ENCODE measurements at regions not wholly inside any gene's neighbourhood (a gene's known extent, or its start where the extent isn't known, plus 50 kb on each side); places are given as distances from the start of the nearest gene placed in this dataset.
A peak's percentile ranks its signal among the peaks of the same experiment; 100 is the strongest.
"Not testable (repeated sequence)": the region's sequence is repeated elsewhere in the genome, so short reads cannot be mapped to it uniquely, and the experiment has no call there.

GRCh38 chr4:27119239-27119638 is 258.6 kb downstream of the STIM2 start:
- Histone ChIP-seq H3K9me3 (no peaks in the 10 kb centered on the region), H3K27me3 (no peaks in the 10 kb centered on the region), H3K4me3 (no peak overlapping the region), H3K27ac (no peak overlapping the region), H3K36me3 (no peaks in the 10 kb centered on the region), H3K4me1 (no peaks in the 10 kb centered on the region)
- intact Hi-C loops (cut with DNase I; ENCODE audit: low total_unique reads): no loop called here
- no peak for TF ChIP-seq CTCF (IDR thresholded peaks at IDR 0.05)
- TF ChIP-seq POLR2AphosphoS5 (IDR thresholded peaks at IDR 0.05): no peak
- no peak for TF ChIP-seq EP300 (IDR thresholded peaks at IDR 0.05)
- TF ChIP-seq POLR2A (IDR thresholded peaks at IDR 0.05): no peak
- WGBS, 5 donors: 84 to 90% (median 86%) methylated on average over 5 of the region's 5 CpGs
- DNase-seq: no peak

- no peaks in the 10 kb centered on the region for H3K9me3 ChIP-seq
- intact Hi-C loops (cut with DNase I; ENCODE audit: low total_unique reads): no loop called here
- no peak for TF ChIP-seq EP300 (IDR thresholded peaks at IDR 0.05)
- TF ChIP-seq CTCF (IDR thresholded peaks at IDR 0.05): no peak
- TF ChIP-seq POLR2A (IDR thresholded peaks at IDR 0.05): no peak
- TF ChIP-seq POLR2AphosphoS5 (IDR thresholded peaks at IDR 0.05): no peak
- DNase-seq: no peak
- H3K4me1 ChIP-seq: no peaks in the 10 kb centered on the region
- no peaks in the 10 kb centered on the region for H3K27me3 ChIP-seq
- WGBS, 5 donors: 78 to 87% (median 79%) methylated on average over 5 of the region's 5 CpGs
- no peak overlapping the region for H3K4me3 ChIP-seq
- no peak overlapping the region for H3K27ac ChIP-seq
- no peaks in the 10 kb centered on the region for H3K36me3 ChIP-seq
These were observed 261.2 kb downstream of the STIM2 start for GRCh38 chr4:27121830-27122229.

- WGBS, 5 donors: 24 to 51% (median 47%) methylated on average over 2 to 3 of the region's 3 CpGs
- no peaks in the 10 kb centered on the region for H3K27me3 ChIP-seq
- H3K36me3 ChIP-seq: no peaks in the 10 kb centered on the region
- H3K4me1 ChIP-seq: no peaks in the 10 kb centered on the region
- no peak overlapping the region for H3K4me3 ChIP-seq
- peak in 1 of 2 donors; percentile 25 for DNase-seq
- no peaks in the 10 kb centered on the region for H3K9me3 ChIP-seq
- TF ChIP-seq POLR2A (IDR thresholded peaks at IDR 0.05): no peak
- TF ChIP-seq POLR2AphosphoS5 (IDR thresholded peaks at IDR 0.05): no peak
- TF ChIP-seq EP300 (IDR thresholded peaks at IDR 0.05): no peak
- no peak for TF ChIP-seq CTCF (IDR thresholded peaks at IDR 0.05)
- intact Hi-C loops (cut with DNase I; ENCODE audit: low total_unique reads): no loop called here
- no peak overlapping the region for H3K27ac ChIP-seq
These were observed 262.6 kb downstream of the STIM2 start for GRCh38 chr4:27123123-27123768.

DNA sequence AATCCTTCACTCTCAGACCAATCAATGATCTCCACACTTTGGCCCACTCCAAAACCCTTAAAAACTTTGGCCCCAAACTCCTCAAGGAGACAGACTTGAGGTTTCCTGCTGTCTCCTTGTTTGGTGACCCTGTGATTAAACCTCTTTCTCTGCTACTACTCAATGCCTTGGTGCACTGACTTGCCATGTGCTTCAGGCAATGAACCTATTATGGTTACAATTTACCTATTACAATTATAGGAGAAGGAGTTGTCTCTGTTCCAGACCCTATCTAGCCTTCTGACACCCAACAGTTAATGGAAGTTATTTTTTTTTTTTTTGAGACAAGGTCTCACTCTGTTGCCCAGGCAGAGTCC is 263.1 kb downstream of the STIM2 start:
- Histone ChIP-seq H3K4me1 (no peaks in the 10 kb centered on the region), H3K27me3 (no peaks in the 10 kb centered on the region), H3K36me3 (no peaks in the 10 kb centered on the region), H3K4me3 (no peak overlapping the region), H3K27ac (no peak overlapping the region), H3K9me3 (no peaks in the 10 kb centered on the region)
- intact Hi-C loops (cut with DNase I; ENCODE audit: low total_unique reads): no loop called here
- no peak for DNase-seq
- TF ChIP-seq CTCF (IDR thresholded peaks at IDR 0.05) (no peak), EP300 (IDR thresholded peaks at IDR 0.05) (no peak), POLR2A (IDR thresholded peaks at IDR 0.05) (no peak), POLR2AphosphoS5 (IDR thresholded peaks at IDR 0.05) (no peak)

DNA sequence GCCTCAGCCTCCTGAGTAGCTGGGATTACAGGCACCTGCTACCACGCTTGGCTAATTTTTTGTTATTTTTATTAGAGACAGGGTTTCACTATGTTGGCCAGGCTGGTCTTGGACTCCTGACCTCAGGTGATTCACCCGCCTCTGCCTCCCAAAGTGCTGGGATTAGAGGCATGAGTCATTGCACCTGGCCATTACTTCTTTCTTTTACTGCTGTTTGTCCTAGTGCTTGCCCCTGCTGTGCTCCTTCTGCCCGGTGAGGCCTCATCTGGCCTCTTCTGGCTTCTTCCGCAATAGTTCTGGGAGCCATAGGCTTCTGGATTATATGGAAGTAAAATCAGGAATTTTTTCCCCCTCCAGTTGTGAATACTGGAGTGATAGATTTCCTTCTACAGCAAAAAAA is 266.3 kb downstream of the STIM2 start:
- H3K9me3 ChIP-seq; intact Hi-C loops (cut with DNase I; ENCODE audit: low total_unique reads); H3K36me3 ChIP-seq; H3K4me1 ChIP-seq; H3K27ac ChIP-seq; H3K4me3 ChIP-seq; H3K27me3 ChIP-seq: not testable (repeated sequence)
- 66 to 78% (median 77%) methylated on average over 4 of the region's 4 CpGs for WGBS, 5 donors
- DNase-seq: peak in 1 of 2 donors; percentile 26
